SU-DHL-6 (cell line): ENCODE measurements at regions not wholly inside any gene's neighbourhood (a gene's known extent, or its start where the extent isn't known, plus 50 kb on each side); places are given as distances from the start of the nearest gene placed in this dataset.

Experiments used
- H2AFZ ChIP-seq: fragments of 200-600 bp; sonication (generic); 2 replicates; pipeline ENCODE4 v1.6.1; 2014; ENCODE audit warnings: low read depth, mild to moderate bottlenecking, moderate library complexity, mixed read lengths, antibody characterized with exemption, low read length; ENCODE audit not compliant: severe bottlenecking
- H3F3A ChIP-seq: fragments of 200-600 bp; shearing (Covaris generic); 2 replicates; pipeline ENCODE4 v1.6.0; 2016; ENCODE audit warnings: antibody characterized with exemption, mild to moderate bottlenecking; ENCODE audit not compliant: insufficient read depth
- H3K27ac ChIP-seq: fragments of 200-600 bp; sonication (generic); 2 replicates; pipeline ENCODE4 v1.5.1; 2016; ENCODE audit warnings: low read depth, mild to moderate bottlenecking, low read length, moderate library complexity, mixed read lengths
- H3K27me3 ChIP-seq: fragments of 200-600 bp; sonication (generic), shearing (Covaris generic); 2 replicates; pipeline ENCODE4 v1.6.0; 2014; ENCODE audit warnings: mild to moderate bottlenecking, low read length
- H3K36me3 ChIP-seq: fragments of 200-600 bp; sonication (generic); 2 replicates; pipeline ENCODE4 v1.6.1; 2014; ENCODE audit warnings: mild to moderate bottlenecking, low read length, mixed read lengths
- H3K4me2 ChIP-seq: fragments of 300-600, 200-600 bp; shearing (Covaris generic), sonication (generic); 2 replicates; pipeline ENCODE4 v1.6.0; 2014; ENCODE audit warnings: low read length, low read depth, mild to moderate bottlenecking; ENCODE audit not compliant: poor library complexity, severe bottlenecking
- H3K4me3 ChIP-seq: fragments of 200-600 bp; sonication (generic); 2 replicates; pipeline ENCODE4 v1.5.1; 2014; ENCODE audit warnings: antibody characterized with exemption, low read length, mild to moderate bottlenecking, mixed read lengths; ENCODE audit not compliant: insufficient read depth, poor library complexity, severe bottlenecking
- H3K79me2 ChIP-seq: fragments of 200-600 bp; sonication (generic); 2 replicates; pipeline ENCODE4 v1.6.1; 2014; ENCODE audit warnings: mild to moderate bottlenecking, low read length, moderate library complexity; ENCODE audit not compliant: insufficient read depth
- H3K9ac ChIP-seq: fragments of 200-600 bp; sonication (generic); 2 replicates; pipeline ENCODE4 v1.7.0; 2014; ENCODE audit warnings: mild to moderate bottlenecking, low read length
- H3K9me2 ChIP-seq: fragments of 200-600 bp; sonication (generic); replicated peaks from 2 replicates; pipeline ENCODE4 v1.6.1; 2014; ENCODE audit warnings: low read length; ENCODE audit not compliant: insufficient read depth
- H3K9me3 ChIP-seq: fragments of 200-600 bp; sonication (generic); 2 replicates; pipeline ENCODE4 v1.6.1; 2014; ENCODE audit warnings: low read length, mixed read lengths; ENCODE audit not compliant: insufficient read depth
- H4K20me1 ChIP-seq: fragments of 200-600 bp; sonication (generic); 2 replicates; pipeline ENCODE4 v1.6.1; 2014; ENCODE audit warnings: low read depth, mild to moderate bottlenecking, antibody characterized with exemption, low read length, moderate library complexity, mixed read lengths
- EZH2phosphoT487 ChIP-seq: fragments of 200-600 bp; sonication (generic), shearing (Covaris generic); conservative IDR thresholded peaks from 2 replicates; pipeline ENCODE4 v1.6.1; 2018; ENCODE audit warnings: mild to moderate bottlenecking, antibody characterized with exemption, low read length, moderate library complexity, mixed read lengths
- TF ChIP-seq, protein P1 (sequence below): fragments of 200-600 bp; sonication (generic); IDR thresholded peaks from one replicate; pipeline ENCODE4 v1.5.1; 2017; ENCODE audit warnings: antibody characterized with exemption, mild to moderate bottlenecking, low read length, moderate library complexity; ENCODE audit not compliant: insufficient read depth, poor library complexity, severe bottlenecking

- Histone ChIP-seq H2AFZ (no peak overlapping the region), H3K4me2 (no peak overlapping the region)
These were observed 138.7 kb upstream of the SMIM30 start for GRCh38 chr7:113256883-113257531.

GRCh38 chr7:113247198-113247597, 128.8 kb upstream of the SMIM30 start:
- Histone ChIP-seq H3K27ac (no peak overlapping the region), H3F3A (no peaks in the 10 kb centered on the region), H4K20me1 (no peaks in the 10 kb centered on the region), H3K27me3 (no peaks in the 10 kb centered on the region), H3K9me3 (no peaks in the 10 kb centered on the region), H3K9ac (no peak overlapping the region), H3K9me2 (no peaks in the 10 kb centered on the region), H3K4me2 (no peak overlapping the region), H2AFZ (no peak overlapping the region), H3K36me3 (no peaks in the 10 kb centered on the region), H3K4me3 (no peak overlapping the region), H3K79me2 (no peaks in the 10 kb centered on the region)
- TF ChIP-seq EZH2phosphoT487, result no peak
- TF ChIP-seq, protein P1, sequence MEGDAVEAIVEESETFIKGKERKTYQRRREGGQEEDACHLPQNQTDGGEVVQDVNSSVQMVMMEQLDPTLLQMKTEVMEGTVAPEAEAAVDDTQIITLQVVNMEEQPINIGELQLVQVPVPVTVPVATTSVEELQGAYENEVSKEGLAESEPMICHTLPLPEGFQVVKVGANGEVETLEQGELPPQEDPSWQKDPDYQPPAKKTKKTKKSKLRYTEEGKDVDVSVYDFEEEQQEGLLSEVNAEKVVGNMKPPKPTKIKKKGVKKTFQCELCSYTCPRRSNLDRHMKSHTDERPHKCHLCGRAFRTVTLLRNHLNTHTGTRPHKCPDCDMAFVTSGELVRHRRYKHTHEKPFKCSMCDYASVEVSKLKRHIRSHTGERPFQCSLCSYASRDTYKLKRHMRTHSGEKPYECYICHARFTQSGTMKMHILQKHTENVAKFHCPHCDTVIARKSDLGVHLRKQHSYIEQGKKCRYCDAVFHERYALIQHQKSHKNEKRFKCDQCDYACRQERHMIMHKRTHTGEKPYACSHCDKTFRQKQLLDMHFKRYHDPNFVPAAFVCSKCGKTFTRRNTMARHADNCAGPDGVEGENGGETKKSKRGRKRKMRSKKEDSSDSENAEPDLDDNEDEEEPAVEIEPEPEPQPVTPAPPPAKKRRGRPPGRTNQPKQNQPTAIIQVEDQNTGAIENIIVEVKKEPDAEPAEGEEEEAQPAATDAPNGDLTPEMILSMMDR, result no peak

More at GRCh38 chr7:113256883-113257531, 138.7 kb upstream of the SMIM30 start:
- Histone ChIP-seq H3K27me3 (no peaks in the 10 kb centered on the region), H3F3A (no peaks in the 10 kb centered on the region), H3K36me3 (no peaks in the 10 kb centered on the region), H3K9me2 (no peaks in the 10 kb centered on the region), H3K4me3 (no peak overlapping the region), H3K27ac (no peak overlapping the region), H3K9ac (no peak overlapping the region), H3K9me3 (no peaks in the 10 kb centered on the region), H3K79me2 (no peaks in the 10 kb centered on the region), H4K20me1 (no peaks in the 10 kb centered on the region)
- TF ChIP-seq, protein P1, result no peak
- no peak for TF ChIP-seq EZH2phosphoT487

DNA sequence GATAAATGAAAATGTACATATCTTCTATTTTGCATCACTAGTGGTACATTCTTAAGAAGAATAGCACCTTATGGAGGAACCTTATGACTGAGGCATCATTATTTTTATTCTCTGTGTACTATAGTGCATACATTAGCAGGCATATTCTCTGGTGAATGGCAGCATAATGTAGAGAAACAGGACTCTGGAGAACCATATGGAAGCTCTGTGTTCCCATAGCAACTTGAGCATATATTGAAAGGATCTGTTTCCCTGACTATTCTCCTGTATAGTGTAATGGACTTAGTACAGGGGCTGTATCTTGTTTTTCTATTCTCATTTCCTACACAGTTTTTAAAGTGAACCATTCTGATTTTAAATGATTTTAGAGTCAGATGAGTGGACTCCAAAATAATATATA, 128.4 kb upstream of the SMIM30 start:
- no peak overlapping the region for H3K9ac ChIP-seq
- no peaks in the 10 kb centered on the region for H3K36me3 ChIP-seq
- H4K20me1 ChIP-seq, result no peaks in the 10 kb centered on the region
- no peaks in the 10 kb centered on the region for H3K9me3 ChIP-seq
- no peak overlapping the region for H3K27ac ChIP-seq
- no peaks in the 10 kb centered on the region for H3K9me2 ChIP-seq
- TF ChIP-seq EZH2phosphoT487, result no peak
- TF ChIP-seq, protein P1, result no peak
- H3K79me2 ChIP-seq, result no peaks in the 10 kb centered on the region
- no peak overlapping the region for H3K4me3 ChIP-seq
- no peak overlapping the region for H2AFZ ChIP-seq
- no peak overlapping the region for H3K4me2 ChIP-seq
- H3K27me3 ChIP-seq, result no peaks in the 10 kb centered on the region
- H3F3A ChIP-seq, result no peaks in the 10 kb centered on the region
